ENCODE measurements at regions not wholly inside any gene's neighbourhood (a gene's known extent, or its start where the extent isn't known, plus 50 kb on each side); places are given as distances from the start of the nearest gene placed in this dataset.

GRCh38 chr2:56713978-56714377 lies 530.2 kb downstream of the CCDC85A start:
- TF ChIP-seq CTCF (IDR thresholded peaks at IDR 0.05) = no peak
- TF ChIP-seq POLR2A (IDR thresholded peaks at IDR 0.05) = no peak
- no peak for TF ChIP-seq EP300 (IDR thresholded peaks at IDR 0.05)

Data from ovary (tissue), 3 donors.